Natural killer cell (primary cell): ENCODE measurements at regions not wholly inside any gene's neighbourhood (a gene's known extent, or its start where the extent isn't known, plus 50 kb on each side); places are given as distances from the start of the nearest gene placed in this dataset.

Source experiments
- ATAC-seq, 3 donors: fragments of 150-1000 bp in 2 of 3; fragments of 200-7000 bp in 1 of 3; cut with Tn5 transposase; 1 replicate in 1 of 3; 2 replicates in 2 of 3; pipeline ENCODE4 v1.10.0; 2021; ENCODE audit warnings: mild to moderate bottlenecking in 2 of 3, moderate library complexity in 2 of 3
- DNase-seq, 2 donors: peaks; one replicate each; pipeline versions ENCODE4 v3.0.0 to v3.0.0-alpha.2; 2013 to 2021; ENCODE audit warnings: mixed read lengths in 1 of 2
- H3K27ac ChIP-seq: one replicate; pipeline ENCODE4 v1.5.1; 2013; ENCODE audit warnings: mild to moderate bottlenecking, low read length
- H3K27me3 ChIP-seq: one replicate; pipeline ENCODE4 v1.6.1; 2013; ENCODE audit warnings: low read length; ENCODE audit not compliant: control insufficient read depth, insufficient read depth
- H3K36me3 ChIP-seq: one replicate; pipeline ENCODE4 v1.6.1; 2013; ENCODE audit warnings: low read length; ENCODE audit not compliant: control insufficient read depth, insufficient read depth
- H3K4me1 ChIP-seq: one replicate; pipeline ENCODE4 v1.6.1; 2013; ENCODE audit warnings: low read length; ENCODE audit not compliant: control insufficient read depth, insufficient read depth
- H3K4me3 ChIP-seq: one replicate; pipeline ENCODE4 v1.5.1; 2013; ENCODE audit warnings: low read length
- H3K9me3 ChIP-seq: one replicate; pipeline ENCODE4 v1.6.1; 2013; ENCODE audit warnings: low read length; ENCODE audit not compliant: control insufficient read depth, insufficient read depth
- H3K27ac Mint-ChIP-seq, 2 donors: one replicate each; pipeline ENCODE4 v1.8.0; 2022; ENCODE audit warnings: mild to moderate bottlenecking in 2 of 2, mixed read lengths in 2 of 2, moderate library complexity in 1 of 2
- H3K27me3 Mint-ChIP-seq, 2 donors: one replicate each; pipeline ENCODE4 v1.8.0; 2022; ENCODE audit warnings: low read depth in 2 of 2, mixed read lengths in 2 of 2
- H3K36me3 Mint-ChIP-seq: one replicate; pipeline ENCODE4 v1.8.0; 2022; ENCODE audit warnings: mixed read lengths
- H3K4me1 Mint-ChIP-seq, 2 donors: one replicate each; pipeline ENCODE4 v1.8.0; 2022; ENCODE audit warnings: mixed read lengths in 2 of 2
- H3K4me3 Mint-ChIP-seq: one replicate; pipeline ENCODE4 v1.8.0; 2022; ENCODE audit warnings: mild to moderate bottlenecking, moderate library complexity, mixed read lengths
- H3K9me3 Mint-ChIP-seq, 2 donors: one replicate each; pipeline ENCODE4 v1.8.0; 2022; ENCODE audit warnings: mixed read lengths in 2 of 2
- CTCF ChIP-seq: fragments of 200-600 bp; IDR thresholded peaks from one replicate; pipeline ENCODE4 v1.8.0; 2022; ENCODE audit warnings: antibody characterized with exemption
- WGBS: methylation state at CpG from one replicate; pipeline ENCODE4 v1.1.7; 2013; ENCODE audit warnings: missing lambda C conversion rate; ENCODE audit not compliant: insufficient coverage; 5-methylcytosine and 5-hydroxymethylcytosine counted together
- intact Hi-C: fragments of 100-400 bp; cut with micrococcal nuclease; formaldehyde crosslinking; loops from one replicate; pipeline ENCODE4 v1.14.2; 2022

- Histone ChIP-seq H3K36me3 (no peaks in the 10 kb centered on the region), H3K4me3 (no peak overlapping the region), H3K4me1 (no peaks in the 10 kb centered on the region), H3K27ac (no peak overlapping the region), H3K27me3 (no peaks in the 10 kb centered on the region), H3K9me3 (peaks cover 4% of the 10 kb centered on the region)
- peaks cover 0 to under 1% of the 10 kb centered on the region in 2 donors for H3K9me3 Mint-ChIP-seq
- H3K4me3 Mint-ChIP-seq, result no peak overlapping the region
- DNase-seq (no peak), ATAC-seq (no peak)
- no peaks in the 10 kb centered on the region for H3K36me3 Mint-ChIP-seq
- H3K27ac Mint-ChIP-seq, result no peak overlapping the region
- H3K27me3 Mint-ChIP-seq, result no peaks in the 10 kb centered on the region
- intact Hi-C loops, result no loop called here
- no peaks in the 10 kb centered on the region for H3K4me1 Mint-ChIP-seq
- TF ChIP-seq CTCF, result no peak
- WGBS, result 75% methylated on average over 2 of the region's 2 CpGs
Measured at GRCh38 chr14:57089901-57090300, 178.8 kb downstream of the EXOC5 start.

- ATAC-seq, result no peak
- intact Hi-C loops, result no loop called here
Measured at GRCh38 chr14:57087841-57088240, 180.9 kb downstream of the EXOC5 start.

GRCh38 chr14:57086271-57087162 lies 182.2 kb downstream of the EXOC5 start:
- Mint-ChIP-seq H3K36me3 (no peaks in the 10 kb centered on the region), H3K27ac (no peak overlapping the region), H3K9me3 (peaks cover 0 to 2% of the 10 kb centered on the region in 2 donors), H3K4me3 (no peak overlapping the region), H3K4me1 (no peaks in the 10 kb centered on the region), H3K27me3 (peaks cover 0 to 3% of the 10 kb centered on the region in 2 donors)
- no peak for DNase-seq
- intact Hi-C loops, result no loop called here
- no peak for ATAC-seq
- Histone ChIP-seq H3K4me3 (no peak overlapping the region), H3K27ac (no peak overlapping the region), H3K9me3 (no peaks in the 10 kb centered on the region), H3K36me3 (no peaks in the 10 kb centered on the region), H3K27me3 (no peaks in the 10 kb centered on the region), H3K4me1 (no peaks in the 10 kb centered on the region)
- whole genome bisulfite sequencing, result 91% methylated on average over 7 of the region's 7 CpGs
- no peak for TF ChIP-seq CTCF

More at GRCh38 chr14:57087841-57088240, 180.9 kb downstream of the EXOC5 start:
- peaks cover 0 to under 1% of the 10 kb centered on the region in 2 donors for H3K9me3 Mint-ChIP-seq
- H3K36me3 Mint-ChIP-seq, result no peaks in the 10 kb centered on the region
- no peak for DNase-seq
- H3K4me1 ChIP-seq, result no peaks in the 10 kb centered on the region
- H3K4me3 ChIP-seq, result no peak overlapping the region
- TF ChIP-seq CTCF, result no peak
- H3K27me3 ChIP-seq, result no peaks in the 10 kb centered on the region
- H3K27me3 Mint-ChIP-seq, result no peaks in the 10 kb centered on the region
- H3K4me3 Mint-ChIP-seq, result no peak overlapping the region
- H3K9me3 ChIP-seq, result no peaks in the 10 kb centered on the region
- H3K4me1 Mint-ChIP-seq, result no peaks in the 10 kb centered on the region
- H3K27ac Mint-ChIP-seq, result no peak overlapping the region
- H3K36me3 ChIP-seq, result no peaks in the 10 kb centered on the region
- no peak overlapping the region for H3K27ac ChIP-seq
- WGBS, result 88% methylated on average over 1 of the region's 2 CpGs
